Bronchial epithelial cell (primary cell): ENCODE measurements at regions not wholly inside any gene's neighbourhood (a gene's known extent, or its start where the extent isn't known, plus 50 kb on each side); places are given as distances from the start of the nearest gene placed in this dataset.

Experiments
- DNase-seq: peaks from one replicate; pipeline ENCODE4 v3.0.0-alpha.2; 2010; ENCODE audit warnings: low read depth
- FAIRE-seq: peaks from 2 replicates; lab custom pipeline; 2011; peaks lifted over from hg19 to GRCh38; lab: Jason Lieb, UNC
- H3K27me3 ChIP-seq: 2 replicates; pipeline ENCODE4 v1.5.1; 2011; ENCODE audit warnings: low read length; ENCODE audit not compliant: control insufficient read depth, insufficient read depth
- H3K36me3 ChIP-seq: 2 replicates; pipeline ENCODE4 v1.5.1; 2011; ENCODE audit warnings: low read length; ENCODE audit not compliant: control insufficient read depth, insufficient read depth
- H3K4me3 ChIP-seq: 2 replicates; pipeline ENCODE4 v1.5.1; 2011; ENCODE audit warnings: mild to moderate bottlenecking, low read depth, low read length, control low read depth
- CTCF ChIP-seq: IDR thresholded peaks from 2 replicates; pipeline ENCODE4 v1.5.1; 2011; ENCODE audit warnings: mild to moderate bottlenecking, moderate library complexity, low read length, control low read depth, inconsistent platforms; ENCODE audit not compliant: insufficient read depth, severe bottlenecking

GRCh38 chr9:13627071-13627470, 347.6 kb upstream of the MPDZ start:
- DNase-seq (no peak), FAIRE-seq (no peak)
- no peaks in the 10 kb centered on the region for H3K36me3 ChIP-seq
- TF ChIP-seq CTCF: no peak
- no peak overlapping the region for H3K4me3 ChIP-seq
- no peaks in the 10 kb centered on the region for H3K27me3 ChIP-seq

- Histone ChIP-seq H3K27me3 (no peaks in the 10 kb centered on the region), H3K36me3 (no peaks in the 10 kb centered on the region), H3K4me3 (no peak overlapping the region)
- FAIRE-seq (peak; percentile 32), DNase-seq (no peak)
- TF ChIP-seq CTCF: no peak
Measured at GRCh38 chr9:13626601-13627000, 347.1 kb upstream of the MPDZ start.

DNA sequence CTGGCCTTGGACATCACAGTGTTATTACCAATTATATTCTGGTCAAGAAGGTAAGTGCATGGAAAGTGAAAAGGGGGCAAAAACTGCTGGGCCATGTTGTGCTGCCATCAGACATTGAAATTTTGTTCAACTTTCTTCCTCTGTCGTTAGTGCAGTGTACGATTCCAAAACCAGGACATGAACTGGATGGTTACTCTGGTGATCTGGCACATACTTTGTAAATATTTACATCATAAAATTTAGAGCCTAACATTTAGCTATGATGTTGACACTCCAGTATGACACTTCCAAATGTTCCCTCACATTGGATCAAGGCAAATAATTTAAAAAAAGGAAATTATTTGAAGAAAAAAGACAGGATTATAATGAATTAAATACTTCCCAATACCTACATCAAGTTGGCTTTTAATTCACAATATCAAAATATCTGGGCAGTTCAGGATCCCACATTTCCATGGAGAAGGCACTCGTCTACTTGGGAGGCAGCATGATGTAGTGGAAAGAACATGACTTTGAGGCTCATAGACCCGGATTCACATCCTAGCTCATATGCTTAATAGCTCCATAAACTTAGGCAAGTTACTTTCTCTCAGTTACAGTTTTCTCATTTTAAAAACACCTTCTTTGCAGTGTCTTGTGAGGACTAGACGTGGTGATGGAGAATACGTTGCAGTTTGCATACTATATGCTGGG, 342.5 kb upstream of the MPDZ start:
- DNase-seq (no peak), FAIRE-seq (no peak)
- TF ChIP-seq CTCF: no peak
- H3K36me3 ChIP-seq: no peaks in the 10 kb centered on the region
- no peaks in the 10 kb centered on the region for H3K27me3 ChIP-seq
- H3K4me3 ChIP-seq: no peak overlapping the region

DNA sequence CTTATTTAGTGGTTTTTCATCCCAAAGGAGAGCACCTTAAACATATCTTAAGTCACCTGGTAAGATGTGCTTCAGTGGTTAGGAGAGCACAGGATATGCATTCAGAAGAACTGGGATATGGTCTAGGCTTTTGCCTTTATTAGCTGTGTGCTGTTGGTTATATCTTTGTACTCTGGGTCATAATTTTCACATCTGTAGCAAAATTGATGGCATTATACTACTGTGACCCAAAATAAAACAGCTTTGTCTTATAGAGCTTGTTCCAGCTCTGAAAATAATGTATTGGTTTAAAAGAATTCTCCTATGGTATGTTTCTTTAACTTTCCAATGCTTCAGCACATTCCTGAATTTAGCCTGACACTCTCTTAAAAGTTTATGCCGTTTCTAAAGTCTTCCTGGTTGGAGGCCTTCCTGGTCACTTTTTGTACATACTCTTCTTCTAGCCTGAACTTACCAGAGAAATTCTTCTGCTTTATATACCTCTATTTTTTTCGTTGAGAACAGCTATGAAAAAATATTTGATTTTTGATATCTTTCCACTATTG, 337.1 kb upstream of the MPDZ start:
- no peak for TF ChIP-seq CTCF
- no peak overlapping the region for H3K4me3 ChIP-seq
- H3K36me3 ChIP-seq: no peaks in the 10 kb centered on the region
- no peak for FAIRE-seq
- no peak for DNase-seq
- no peaks in the 10 kb centered on the region for H3K27me3 ChIP-seq

- FAIRE-seq (no peak), DNase-seq (no peak)
- no peaks in the 10 kb centered on the region for H3K27me3 ChIP-seq
- H3K4me3 ChIP-seq: no peak overlapping the region
- no peaks in the 10 kb centered on the region for H3K36me3 ChIP-seq
- TF ChIP-seq CTCF: no peak
Measured at GRCh38 chr9:13615660-13616490, 336.4 kb upstream of the MPDZ start.
